ENCODE measurements at regions not wholly inside any gene's neighbourhood (a gene's known extent, or its start where the extent isn't known, plus 50 kb on each side); places are given as distances from the start of the nearest gene placed in this dataset.

GRCh38 chr14:82239223-82239622, 705.6 kb upstream of the SEL1L start:
- no peaks in the 10 kb centered on the region for H3K9me3 Mint-ChIP-seq (ENCODE audit: unreplicated experiment)
- no peak overlapping the region for H3K4me3 ChIP-seq (ENCODE audit: low read depth, low read length)
- POLR2A ChIA-PET: no interaction called here
- no peak for DNase-seq
- no peaks in the 10 kb centered on the region for H3K36me3 ChIP-seq (ENCODE audit: control insufficient read depth, insufficient read depth, low read length)
- no peaks in the 10 kb centered on the region for H3K4me1 ChIP-seq
- CTCF ChIA-PET: no interaction called here
- H3K27me3 ChIP-seq (replicated peaks; ENCODE audit: control insufficient read depth, insufficient read depth, low read length): no peaks in the 10 kb centered on the region
- H3K36me3 Mint-ChIP-seq (ENCODE audit: insufficient read depth, unreplicated experiment): no peaks in the 10 kb centered on the region
- no peaks in the 10 kb centered on the region for H3K9me3 ChIP-seq
- intact Hi-C loops (cut with micrococcal nuclease; ENCODE audit: unreplicated experiment): no loop called here
- BruUV-seq (replicated peaks): no TSS peak
- H3K27me3 Mint-ChIP-seq (ENCODE audit: insufficient read depth, unreplicated experiment): peaks cover 5% of the 10 kb centered on the region
- H3K4me3 Mint-ChIP-seq (ENCODE audit: unreplicated experiment): no peak overlapping the region
- no peaks in the 10 kb centered on the region for H3K4me1 Mint-ChIP-seq (ENCODE audit: low read depth, unreplicated experiment)
- no peak overlapping the region for H3K27ac Mint-ChIP-seq (ENCODE audit: unreplicated experiment)
- no peak for TF ChIP-seq CTCF (IDR thresholded peaks at IDR 0.05; ENCODE audit: insufficient read depth in 1 of 2, low read depth in 1 of 2, low read length in 1 of 2, severe bottlenecking in 1 of 2, unreplicated experiment in 1 of 2)

GRCh38 chr14:82244791-82245190, 711.1 kb upstream of the SEL1L start:
- no peak for TF ChIP-seq CTCF (IDR thresholded peaks at IDR 0.05; ENCODE audit: insufficient read depth in 1 of 2, low read depth in 1 of 2, low read length in 1 of 2, severe bottlenecking in 1 of 2, unreplicated experiment in 1 of 2)
- Mint-ChIP-seq H3K4me1 (ENCODE audit: low read depth, unreplicated experiment) (no peaks in the 10 kb centered on the region), H3K27ac (ENCODE audit: unreplicated experiment) (no peak overlapping the region), H3K4me3 (ENCODE audit: unreplicated experiment) (no peak overlapping the region), H3K9me3 (ENCODE audit: unreplicated experiment) (no peaks in the 10 kb centered on the region), H3K27me3 (ENCODE audit: insufficient read depth, unreplicated experiment) (peaks cover 3% of the 10 kb centered on the region), H3K36me3 (ENCODE audit: insufficient read depth, unreplicated experiment) (no peaks in the 10 kb centered on the region)
- CTCF ChIA-PET: no interaction called here
- no peak for DNase-seq
- no peaks in the 10 kb centered on the region for H3K36me3 ChIP-seq (ENCODE audit: control insufficient read depth, insufficient read depth, low read length)
- H3K27me3 ChIP-seq (replicated peaks; ENCODE audit: control insufficient read depth, insufficient read depth, low read length): no peaks in the 10 kb centered on the region
- no peaks in the 10 kb centered on the region for H3K9me3 ChIP-seq
- POLR2A ChIA-PET: no interaction called here
- BruUV-seq (replicated peaks): no TSS peak
- H3K4me3 ChIP-seq (ENCODE audit: low read depth, low read length): no peak overlapping the region
- no peaks in the 10 kb centered on the region for H3K4me1 ChIP-seq
- intact Hi-C loops (cut with micrococcal nuclease; ENCODE audit: unreplicated experiment): no loop called here

- no peak for TF ChIP-seq CTCF (IDR thresholded peaks at IDR 0.05; ENCODE audit: insufficient read depth in 1 of 2, low read depth in 1 of 2, low read length in 1 of 2, severe bottlenecking in 1 of 2, unreplicated experiment in 1 of 2)
- CTCF ChIA-PET: no interaction called here
- DNase-seq: no peak
- Mint-ChIP-seq H3K36me3 (ENCODE audit: insufficient read depth, unreplicated experiment) (no peaks in the 10 kb centered on the region), H3K4me3 (ENCODE audit: unreplicated experiment) (no peak overlapping the region), H3K27ac (ENCODE audit: unreplicated experiment) (no peak overlapping the region), H3K9me3 (ENCODE audit: unreplicated experiment) (no peaks in the 10 kb centered on the region), H3K27me3 (ENCODE audit: insufficient read depth, unreplicated experiment) (no peaks in the 10 kb centered on the region), H3K4me1 (ENCODE audit: low read depth, unreplicated experiment) (no peaks in the 10 kb centered on the region)
- Histone ChIP-seq H3K4me3 (ENCODE audit: low read depth, low read length) (no peak overlapping the region), H3K9me3 (no peaks in the 10 kb centered on the region), H3K36me3 (ENCODE audit: control insufficient read depth, insufficient read depth, low read length) (no peaks in the 10 kb centered on the region), H3K27me3 (replicated peaks; ENCODE audit: control insufficient read depth, insufficient read depth, low read length) (no peaks in the 10 kb centered on the region), H3K4me1 (no peaks in the 10 kb centered on the region)
- intact Hi-C loops (cut with micrococcal nuclease; ENCODE audit: unreplicated experiment): no loop called here
- BruUV-seq (replicated peaks): no TSS peak
- POLR2A ChIA-PET: no interaction called here
These were observed 717.8 kb upstream of the SEL1L start for GRCh38 chr14:82251494-82251893.

Data from Caco-2 (cell line).